ENCODE measurements at regions not wholly inside any gene's neighbourhood (a gene's known extent, or its start where the extent isn't known, plus 50 kb on each side); places are given as distances from the start of the nearest gene placed in this dataset.
"Not testable (repeated sequence)": the region's sequence is repeated elsewhere in the genome, so short reads cannot be mapped to it uniquely, and the experiment has no call there.

- not testable (repeated sequence) for H3K79me2 ChIP-seq (ENCODE audit: low read length); H3K4me3 ChIP-seq (ENCODE audit: low read length); H3K9me2 ChIP-seq (replicated peaks; ENCODE audit: insufficient read depth, low read length); DNase-seq; H3K4me2 ChIP-seq (ENCODE audit: low read depth, low read length, poor library complexity, severe bottlenecking); H3K9ac ChIP-seq (ENCODE audit: low read length); H3K4me1 ChIP-seq (ENCODE audit: low read length); H2AFZ ChIP-seq (ENCODE audit: low read length); H3K27me3 ChIP-seq (ENCODE audit: low read length); H3K36me3 ChIP-seq (ENCODE audit: insufficient read depth, low read length); H3K27ac ChIP-seq (ENCODE audit: low read length); H4K20me1 ChIP-seq (ENCODE audit: insufficient read depth, low read depth, low read length); H3K9me3 ChIP-seq (ENCODE audit: low read length)
Measured at GRCh38 chr14:22344209-22344608, 244.8 kb downstream of the DAD1 start.

GRCh38 chr14:22341049-22341448, 248.0 kb downstream of the DAD1 start:
- no peak overlapping the region for H3K27ac ChIP-seq (ENCODE audit: low read length)
- no peaks in the 10 kb centered on the region for H3K36me3 ChIP-seq (ENCODE audit: insufficient read depth, low read length)
- H3K4me1 ChIP-seq (ENCODE audit: low read length) = no peaks in the 10 kb centered on the region
- H3K9me3 ChIP-seq (ENCODE audit: low read length) = 0 out of 2 replicates have a peak, but pooled peaks cover 2% of the 10 kb centered on the region
- H4K20me1 ChIP-seq (ENCODE audit: insufficient read depth, low read depth, low read length) = no peaks in the 10 kb centered on the region
- no peak overlapping the region for H2AFZ ChIP-seq (ENCODE audit: low read length)
- H3K27me3 ChIP-seq (ENCODE audit: low read length) = no peaks in the 10 kb centered on the region
- no peaks in the 10 kb centered on the region for H3K79me2 ChIP-seq (ENCODE audit: low read length)
- H3K4me2 ChIP-seq (ENCODE audit: low read depth, low read length, poor library complexity, severe bottlenecking) = no peak overlapping the region
- no peak overlapping the region for H3K9ac ChIP-seq (ENCODE audit: low read length)
- H3K4me3 ChIP-seq (ENCODE audit: low read length) = no peak overlapping the region
- H3K9me2 ChIP-seq (replicated peaks; ENCODE audit: insufficient read depth, low read length) = no peaks in the 10 kb centered on the region
- DNase-seq = no peak

DNA sequence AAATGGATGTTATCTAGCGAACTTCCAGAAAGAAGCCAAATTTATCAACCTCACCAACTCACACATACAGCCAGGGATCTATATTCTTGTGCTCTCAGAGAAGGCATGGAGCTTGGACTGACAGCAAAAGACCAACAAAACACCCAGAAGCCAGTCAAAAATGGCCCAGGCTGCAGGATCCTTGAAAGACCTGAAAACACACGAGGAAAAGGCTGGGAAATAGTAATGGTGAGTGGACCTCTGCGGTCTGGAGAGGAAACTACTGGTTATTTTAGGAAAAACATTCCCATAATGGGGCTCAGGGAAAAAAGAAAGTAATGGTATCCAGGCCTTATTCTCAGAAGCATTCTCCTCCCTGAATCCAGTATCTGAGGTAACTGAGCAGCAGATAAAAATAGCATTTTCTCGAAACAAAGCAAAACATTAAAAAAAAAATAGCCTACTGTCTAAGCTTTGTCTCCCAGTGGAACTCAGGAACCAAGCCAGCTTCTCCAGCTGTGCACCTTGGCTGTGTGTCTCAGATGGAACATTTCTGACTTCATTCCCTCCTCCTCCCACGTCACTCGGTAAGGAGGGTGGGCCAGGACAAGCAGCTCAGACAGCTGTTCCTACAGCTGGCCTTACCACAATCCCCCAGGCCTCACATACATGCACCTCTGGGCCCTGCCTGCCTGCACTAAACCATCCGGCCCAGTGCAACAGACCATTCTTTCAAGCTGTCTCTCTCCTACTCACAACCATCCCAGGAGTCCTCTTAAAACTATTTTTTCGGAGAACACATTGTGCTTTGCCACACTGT, 249.9 kb downstream of the DAD1 start:
- Histone ChIP-seq H3K4me3 (ENCODE audit: low read length) (no peak overlapping the region), H3K36me3 (ENCODE audit: insufficient read depth, low read length) (no peaks in the 10 kb centered on the region), H3K4me2 (ENCODE audit: low read depth, low read length, poor library complexity, severe bottlenecking) (no peak overlapping the region), H3K9ac (ENCODE audit: low read length) (no peak overlapping the region), H3K9me3 (ENCODE audit: low read length) (no peaks in the 10 kb centered on the region), H2AFZ (ENCODE audit: low read length) (no peak overlapping the region), H3K4me1 (ENCODE audit: low read length) (no peaks in the 10 kb centered on the region), H4K20me1 (ENCODE audit: insufficient read depth, low read depth, low read length) (no peaks in the 10 kb centered on the region), H3K27me3 (ENCODE audit: low read length) (no peaks in the 10 kb centered on the region), H3K27ac (ENCODE audit: low read length) (no peak overlapping the region), H3K79me2 (ENCODE audit: low read length) (no peaks in the 10 kb centered on the region), H3K9me2 (replicated peaks; ENCODE audit: insufficient read depth, low read length) (no peaks in the 10 kb centered on the region)
- no peak for DNase-seq

DNA sequence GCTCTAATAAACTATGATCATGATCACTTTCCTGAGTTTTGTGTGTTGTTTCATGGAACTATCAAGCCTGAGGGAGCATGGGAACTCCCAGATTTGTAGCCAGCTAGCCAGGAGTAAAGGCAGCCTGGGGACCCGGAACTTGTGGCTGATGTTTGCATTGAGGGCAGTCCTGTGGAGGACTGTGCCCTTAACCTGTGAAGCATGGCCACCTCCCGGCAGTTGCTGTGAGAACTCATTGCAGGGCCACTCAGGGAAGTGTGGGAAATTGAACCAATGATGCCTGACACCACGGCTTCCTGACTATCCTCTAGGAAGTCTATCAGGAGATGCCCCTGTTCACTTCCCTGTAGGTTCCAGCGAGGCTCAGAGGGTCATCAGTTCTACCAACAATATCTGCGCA, 250.6 kb downstream of the DAD1 start:
- no peak for DNase-seq
- H2AFZ ChIP-seq (ENCODE audit: low read length) = no peak overlapping the region
- no peaks in the 10 kb centered on the region for H3K4me1 ChIP-seq (ENCODE audit: low read length)
- H3K36me3 ChIP-seq (ENCODE audit: insufficient read depth, low read length) = no peaks in the 10 kb centered on the region
- H3K4me2 ChIP-seq (ENCODE audit: low read depth, low read length, poor library complexity, severe bottlenecking) = no peak overlapping the region
- H3K27ac ChIP-seq (ENCODE audit: low read length) = no peak overlapping the region
- H3K4me3 ChIP-seq (ENCODE audit: low read length) = no peak overlapping the region
- no peaks in the 10 kb centered on the region for H4K20me1 ChIP-seq (ENCODE audit: insufficient read depth, low read depth, low read length)
- H3K9ac ChIP-seq (ENCODE audit: low read length) = no peak overlapping the region
- H3K27me3 ChIP-seq (ENCODE audit: low read length) = no peaks in the 10 kb centered on the region
- H3K9me2 ChIP-seq (replicated peaks; ENCODE audit: insufficient read depth, low read length) = no peaks in the 10 kb centered on the region
- no peaks in the 10 kb centered on the region for H3K79me2 ChIP-seq (ENCODE audit: low read length)
- no peaks in the 10 kb centered on the region for H3K9me3 ChIP-seq (ENCODE audit: low read length)

DNA sequence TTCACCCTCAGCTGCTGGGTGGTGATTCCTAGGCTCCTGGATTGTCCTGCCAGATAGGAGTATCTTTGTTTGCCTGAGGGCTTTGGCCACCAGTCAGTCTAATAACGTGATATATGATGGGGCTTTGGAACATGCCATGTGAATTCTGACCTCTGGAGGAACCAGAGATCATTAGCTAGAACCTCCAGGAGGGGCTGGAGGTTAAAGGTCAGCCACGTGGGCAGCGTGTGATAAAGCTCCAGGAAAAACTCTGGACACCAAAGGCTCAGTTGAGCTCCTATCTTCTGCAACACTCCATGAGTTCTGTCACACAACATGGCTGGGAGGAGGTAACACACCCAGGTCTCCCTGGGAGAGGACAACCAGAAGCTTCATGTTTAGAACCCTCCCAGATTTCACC, 251.1 kb downstream of the DAD1 start:
- DNase-seq = no peak
- no peak overlapping the region for H3K4me3 ChIP-seq (ENCODE audit: low read length)
- H3K9ac ChIP-seq (ENCODE audit: low read length) = no peak overlapping the region
- H3K36me3 ChIP-seq (ENCODE audit: insufficient read depth, low read length) = no peaks in the 10 kb centered on the region
- no peaks in the 10 kb centered on the region for H4K20me1 ChIP-seq (ENCODE audit: insufficient read depth, low read depth, low read length)
- no peaks in the 10 kb centered on the region for H3K27me3 ChIP-seq (ENCODE audit: low read length)
- H3K4me1 ChIP-seq (ENCODE audit: low read length) = no peaks in the 10 kb centered on the region
- H3K9me2 ChIP-seq (replicated peaks; ENCODE audit: insufficient read depth, low read length) = no peaks in the 10 kb centered on the region
- no peak overlapping the region for H3K27ac ChIP-seq (ENCODE audit: low read length)
- no peak overlapping the region for H2AFZ ChIP-seq (ENCODE audit: low read length)
- no peaks in the 10 kb centered on the region for H3K79me2 ChIP-seq (ENCODE audit: low read length)
- H3K9me3 ChIP-seq (ENCODE audit: low read length) = no peaks in the 10 kb centered on the region
- no peak overlapping the region for H3K4me2 ChIP-seq (ENCODE audit: low read depth, low read length, poor library complexity, severe bottlenecking)

DNA sequence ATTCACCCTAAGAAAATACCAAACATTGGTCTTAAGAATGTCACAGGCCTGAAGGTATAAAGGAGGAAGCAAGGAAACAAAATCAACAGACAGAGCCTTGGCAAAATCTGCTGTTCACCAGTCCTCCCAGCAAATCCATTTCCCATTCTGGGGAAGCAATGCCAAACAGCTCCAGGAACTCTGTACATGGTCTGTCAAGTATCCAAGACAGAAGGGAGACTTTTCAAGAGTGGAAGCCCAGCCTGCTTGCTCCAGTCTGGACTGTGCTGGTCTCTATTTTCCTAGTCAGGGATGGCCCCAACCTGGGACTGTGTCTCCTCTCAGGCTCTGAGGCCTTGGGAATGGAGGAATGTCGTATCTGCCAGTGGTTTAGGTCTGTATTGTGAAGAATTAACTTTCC, 251.5 kb downstream of the DAD1 start:
- H3K4me3 ChIP-seq (ENCODE audit: low read length) = no peak overlapping the region
- H4K20me1 ChIP-seq (ENCODE audit: insufficient read depth, low read depth, low read length) = no peaks in the 10 kb centered on the region
- H3K4me2 ChIP-seq (ENCODE audit: low read depth, low read length, poor library complexity, severe bottlenecking) = no peak overlapping the region
- H3K9me2 ChIP-seq (replicated peaks; ENCODE audit: insufficient read depth, low read length) = no peaks in the 10 kb centered on the region
- no peaks in the 10 kb centered on the region for H3K79me2 ChIP-seq (ENCODE audit: low read length)
- H3K27ac ChIP-seq (ENCODE audit: low read length) = no peak overlapping the region
- no peaks in the 10 kb centered on the region for H3K4me1 ChIP-seq (ENCODE audit: low read length)
- DNase-seq = no peak
- H3K36me3 ChIP-seq (ENCODE audit: insufficient read depth, low read length) = no peaks in the 10 kb centered on the region
- H3K9ac ChIP-seq (ENCODE audit: low read length) = no peak overlapping the region
- H3K27me3 ChIP-seq (ENCODE audit: low read length) = no peaks in the 10 kb centered on the region
- H3K9me3 ChIP-seq (ENCODE audit: low read length) = no peaks in the 10 kb centered on the region
- no peak overlapping the region for H2AFZ ChIP-seq (ENCODE audit: low read length)

DNA sequence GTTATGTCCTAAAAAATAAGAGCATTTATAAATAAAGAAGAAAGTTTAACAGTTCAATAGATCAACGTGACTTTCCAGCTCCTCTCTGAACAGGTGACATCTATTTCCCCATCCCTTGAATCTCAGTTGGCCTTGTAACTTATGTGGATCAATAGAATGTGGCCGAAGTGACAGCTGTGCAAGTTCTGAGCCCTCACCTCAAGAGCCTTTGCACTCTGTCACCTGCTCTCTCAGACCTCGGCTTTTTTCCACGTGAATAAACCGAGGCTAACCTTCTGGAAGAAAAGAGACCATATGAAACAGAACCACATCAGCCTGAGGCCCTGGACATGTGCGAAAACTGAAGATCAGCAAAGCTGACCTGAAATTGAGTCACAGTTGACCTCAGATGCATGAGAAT, 253.0 kb downstream of the DAD1 start:
- no peaks in the 10 kb centered on the region for H3K79me2 ChIP-seq (ENCODE audit: low read length)
- no peaks in the 10 kb centered on the region for H3K9me3 ChIP-seq (ENCODE audit: low read length)
- no peak overlapping the region for H3K4me3 ChIP-seq (ENCODE audit: low read length)
- H3K9ac ChIP-seq (ENCODE audit: low read length) = no peak overlapping the region
- no peaks in the 10 kb centered on the region for H3K36me3 ChIP-seq (ENCODE audit: insufficient read depth, low read length)
- H3K4me2 ChIP-seq (ENCODE audit: low read depth, low read length, poor library complexity, severe bottlenecking) = no peak overlapping the region
- no peaks in the 10 kb centered on the region for H3K4me1 ChIP-seq (ENCODE audit: low read length)
- H4K20me1 ChIP-seq (ENCODE audit: insufficient read depth, low read depth, low read length) = no peaks in the 10 kb centered on the region
- no peak overlapping the region for H3K27ac ChIP-seq (ENCODE audit: low read length)
- H3K27me3 ChIP-seq (ENCODE audit: low read length) = no peaks in the 10 kb centered on the region
- DNase-seq = no peak
- no peaks in the 10 kb centered on the region for H3K9me2 ChIP-seq (replicated peaks; ENCODE audit: insufficient read depth, low read length)
- no peak overlapping the region for H2AFZ ChIP-seq (ENCODE audit: low read length)

DNA sequence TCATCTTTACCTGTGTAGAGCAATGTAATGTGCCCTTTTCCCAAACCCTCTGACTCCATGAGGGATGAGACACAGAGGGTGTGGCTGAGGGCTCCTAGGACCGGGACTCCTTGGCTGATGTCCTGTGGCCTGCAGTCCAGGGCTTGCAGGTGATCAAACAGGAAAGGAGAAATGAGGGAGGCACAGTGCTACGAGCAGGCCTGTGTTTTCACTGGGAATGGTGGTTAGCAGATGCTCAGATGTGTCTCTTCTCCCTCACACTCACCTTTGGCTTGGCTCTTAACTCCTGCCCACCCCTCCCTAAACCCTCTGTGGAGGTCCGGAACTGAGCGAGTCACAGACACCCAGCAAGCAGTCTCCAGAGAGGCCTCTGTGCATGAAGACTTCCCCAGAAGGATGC, 254.4 kb downstream of the DAD1 start:
- H3K27ac ChIP-seq (ENCODE audit: low read length) = no peak overlapping the region
- H2AFZ ChIP-seq (ENCODE audit: low read length) = no peak overlapping the region
- no peak overlapping the region for H3K9ac ChIP-seq (ENCODE audit: low read length)
- no peak overlapping the region for H3K4me2 ChIP-seq (ENCODE audit: low read depth, low read length, poor library complexity, severe bottlenecking)
- H3K4me3 ChIP-seq (ENCODE audit: low read length) = no peak overlapping the region
- no peaks in the 10 kb centered on the region for H3K4me1 ChIP-seq (ENCODE audit: low read length)
- no peak for DNase-seq
- H3K27me3 ChIP-seq (ENCODE audit: low read length) = no peaks in the 10 kb centered on the region
- no peaks in the 10 kb centered on the region for H4K20me1 ChIP-seq (ENCODE audit: insufficient read depth, low read depth, low read length)
- no peaks in the 10 kb centered on the region for H3K36me3 ChIP-seq (ENCODE audit: insufficient read depth, low read length)
- no peaks in the 10 kb centered on the region for H3K79me2 ChIP-seq (ENCODE audit: low read length)
- H3K9me2 ChIP-seq (replicated peaks; ENCODE audit: insufficient read depth, low read length) = no peaks in the 10 kb centered on the region
- H3K9me3 ChIP-seq (ENCODE audit: low read length) = peaks cover 6% of the 10 kb centered on the region

GRCh38 chr14:22334275-22334577, 254.8 kb downstream of the DAD1 start:
- Histone ChIP-seq H3K79me2 (ENCODE audit: low read length) (no peaks in the 10 kb centered on the region), H3K27ac (ENCODE audit: low read length) (no peak overlapping the region), H4K20me1 (ENCODE audit: insufficient read depth, low read depth, low read length) (no peaks in the 10 kb centered on the region), H3K36me3 (ENCODE audit: insufficient read depth, low read length) (no peaks in the 10 kb centered on the region), H3K4me1 (ENCODE audit: low read length) (no peaks in the 10 kb centered on the region), H3K9me2 (replicated peaks; ENCODE audit: insufficient read depth, low read length) (no peaks in the 10 kb centered on the region), H3K9ac (ENCODE audit: low read length) (no peak overlapping the region), H3K27me3 (ENCODE audit: low read length) (no peaks in the 10 kb centered on the region), H3K4me2 (ENCODE audit: low read depth, low read length, poor library complexity, severe bottlenecking) (no peak overlapping the region), H3K9me3 (ENCODE audit: low read length) (peaks cover 10% of the 10 kb centered on the region), H3K4me3 (ENCODE audit: low read length) (no peak overlapping the region), H2AFZ (ENCODE audit: low read length) (no peak overlapping the region)
- DNase-seq = no peak

Measured in Karpas-422 (cell line).